Body of pancreas (tissue), 4 donors: ENCODE measurements at regions not wholly inside any gene's neighbourhood (a gene's known extent, or its start where the extent isn't known, plus 50 kb on each side); places are given as distances from the start of the nearest gene placed in this dataset.

ENCODE experiments used
- CTCF ChIP-seq, 7 experiments: fragments of 450-650 bp in 4 of 7; fragments of 200-600 bp in 3 of 7; sonication (generic) in 3 of 7; IDR thresholded peaks; one replicate each; pipeline ENCODE4 v1.5.1; 2016 to 2019; ENCODE audit warnings: antibody characterized with exemption in 7 of 7
- POLR2A ChIP-seq, 3 donors: fragments of 450-650 bp; IDR thresholded peaks; one replicate each; pipeline ENCODE4 v1.6.1; 2016; ENCODE audit warnings: antibody characterized with exemption in 3 of 3, mild to moderate bottlenecking in 2 of 3

- TF ChIP-seq CTCF (IDR thresholded peaks at IDR 0.05) = no peak
- TF ChIP-seq POLR2A (IDR thresholded peaks at IDR 0.05) = no peak
These were observed 206.6 kb upstream of the PRR16 start for GRCh38 chr5:120257358-120257971.
